Activated naive CD4-positive, alpha-beta T cell treated with anti-CD3 and anti-CD28 coated beads, Interleukin-2, amount 10 ng/mL, durations not matched to agents 7 days and 5 days (primary cell): ENCODE measurements at regions not wholly inside any gene's neighbourhood (a gene's known extent, or its start where the extent isn't known, plus 50 kb on each side); places are given as distances from the start of the nearest gene placed in this dataset.

Experiments used
- CTCF ChIA-PET: fragments of 350-600 bp; sonication (Branson Sonifier 250); formaldehyde crosslinking; loops from one replicate; lab custom pipeline; 2021; ENCODE audit warnings: antibody characterized with exemption; lab: Charles Lee
- DNase-seq: peaks from one replicate; pipeline ENCODE4 v3.0.0-alpha.2; 2020
- H3K27ac Mint-ChIP-seq: one replicate; pipeline ENCODE4 v1.8.0; 2021; ENCODE audit warnings: mild to moderate bottlenecking, moderate library complexity, mixed read lengths
- H3K27me3 Mint-ChIP-seq: one replicate; pipeline ENCODE4 v1.8.0; 2021; ENCODE audit warnings: mild to moderate bottlenecking, mixed read lengths
- H3K36me3 Mint-ChIP-seq: one replicate; pipeline ENCODE4 v1.8.0; 2021; ENCODE audit warnings: mixed read lengths
- H3K4me1 Mint-ChIP-seq: one replicate; pipeline ENCODE4 v1.8.0; 2021; ENCODE audit warnings: mixed read lengths
- H3K4me3 Mint-ChIP-seq: one replicate; pipeline ENCODE4 v1.8.0; 2021; ENCODE audit warnings: mild to moderate bottlenecking, moderate library complexity, mixed read lengths
- H3K9me3 Mint-ChIP-seq: one replicate; pipeline ENCODE4 v1.8.0; 2021; ENCODE audit warnings: mixed read lengths

GRCh38 chr5:29378104-29378503, 1815.4 kb upstream of the CDH6 start:
- H3K27me3 Mint-ChIP-seq, result no peaks in the 10 kb centered on the region
- H3K36me3 Mint-ChIP-seq, result no peaks in the 10 kb centered on the region
- no peak overlapping the region for H3K27ac Mint-ChIP-seq
- DNase-seq, result no peak
- CTCF ChIA-PET, result no interaction called here
- H3K4me3 Mint-ChIP-seq, result no peak overlapping the region
- no peaks in the 10 kb centered on the region for H3K4me1 Mint-ChIP-seq
- peaks cover 15% of the 10 kb centered on the region for H3K9me3 Mint-ChIP-seq

GRCh38 chr5:29370248-29370647, 1823.2 kb upstream of the CDH6 start:
- Mint-ChIP-seq H3K27ac (no peak overlapping the region), H3K36me3 (no peaks in the 10 kb centered on the region), H3K4me1 (no peaks in the 10 kb centered on the region), H3K27me3 (no peaks in the 10 kb centered on the region), H3K4me3 (no peak overlapping the region), H3K9me3 (peaks cover 15% of the 10 kb centered on the region)
- CTCF ChIA-PET, result no interaction called here
- no peak for DNase-seq

GRCh38 chr5:29367176-29367833, 1826.2 kb upstream of the CDH6 start:
- Mint-ChIP-seq H3K27ac (no peak overlapping the region), H3K27me3 (no peaks in the 10 kb centered on the region), H3K9me3 (peaks cover 21% of the 10 kb centered on the region), H3K4me1 (no peaks in the 10 kb centered on the region), H3K4me3 (no peak overlapping the region), H3K36me3 (no peaks in the 10 kb centered on the region)
- no peak for DNase-seq
- CTCF ChIA-PET, result no interaction called here

GRCh38 chr5:29351170-29351569, 1842.3 kb upstream of the CDH6 start:
- no peak overlapping the region for H3K27ac Mint-ChIP-seq
- DNase-seq, result no peak
- H3K27me3 Mint-ChIP-seq, result no peaks in the 10 kb centered on the region
- H3K4me1 Mint-ChIP-seq, result no peaks in the 10 kb centered on the region
- CTCF ChIA-PET, result no interaction called here
- H3K36me3 Mint-ChIP-seq, result no peaks in the 10 kb centered on the region
- H3K4me3 Mint-ChIP-seq, result no peak overlapping the region
- H3K9me3 Mint-ChIP-seq, result peaks cover 10% of the 10 kb centered on the region

- Mint-ChIP-seq H3K4me1 (no peaks in the 10 kb centered on the region), H3K4me3 (no peak overlapping the region), H3K27ac (no peak overlapping the region), H3K36me3 (no peaks in the 10 kb centered on the region), H3K27me3 (no peaks in the 10 kb centered on the region), H3K9me3 (peaks cover 19% of the 10 kb centered on the region)
- no peak for DNase-seq
- CTCF ChIA-PET, result no interaction called here
Measured at GRCh38 chr5:29337030-29337429, 1856.5 kb upstream of the CDH6 start.

- peaks cover 13% of the 10 kb centered on the region for H3K9me3 Mint-ChIP-seq
- H3K36me3 Mint-ChIP-seq, result no peaks in the 10 kb centered on the region
- CTCF ChIA-PET, result no interaction called here
- no peaks in the 10 kb centered on the region for H3K4me1 Mint-ChIP-seq
- H3K27me3 Mint-ChIP-seq, result no peaks in the 10 kb centered on the region
- H3K4me3 Mint-ChIP-seq, result no peak overlapping the region
- no peak for DNase-seq
- H3K27ac Mint-ChIP-seq, result no peak overlapping the region
Measured at GRCh38 chr5:29321591-29321990, 1871.9 kb upstream of the CDH6 start.

GRCh38 chr5:29309359-29309758, 1884.1 kb upstream of the CDH6 start:
- Mint-ChIP-seq H3K4me1 (no peaks in the 10 kb centered on the region), H3K9me3 (peaks cover 7% of the 10 kb centered on the region), H3K27me3 (no peaks in the 10 kb centered on the region), H3K36me3 (no peaks in the 10 kb centered on the region), H3K4me3 (no peak overlapping the region), H3K27ac (no peak overlapping the region)
- DNase-seq, result no peak
- CTCF ChIA-PET, result no interaction called here

GRCh38 chr5:29307478-29307877, 1886.0 kb upstream of the CDH6 start:
- no peaks in the 10 kb centered on the region for H3K36me3 Mint-ChIP-seq
- H3K4me3 Mint-ChIP-seq, result no peak overlapping the region
- no peak overlapping the region for H3K27ac Mint-ChIP-seq
- H3K27me3 Mint-ChIP-seq, result no peaks in the 10 kb centered on the region
- no peaks in the 10 kb centered on the region for H3K4me1 Mint-ChIP-seq
- CTCF ChIA-PET, result no interaction called here
- peaks cover 7% of the 10 kb centered on the region for H3K9me3 Mint-ChIP-seq
- no peak for DNase-seq

GRCh38 chr5:29304545-29304944, 1888.9 kb upstream of the CDH6 start:
- no peak for DNase-seq
- CTCF ChIA-PET, result no interaction called here
- Mint-ChIP-seq H3K9me3 (peaks cover 9% of the 10 kb centered on the region), H3K4me3 (no peak overlapping the region), H3K27me3 (no peaks in the 10 kb centered on the region), H3K27ac (no peak overlapping the region), H3K36me3 (no peaks in the 10 kb centered on the region), H3K4me1 (no peaks in the 10 kb centered on the region)

GRCh38 chr5:29296548-29296947, 1896.9 kb upstream of the CDH6 start:
- DNase-seq, result no peak
- CTCF ChIA-PET, result no interaction called here
- Mint-ChIP-seq H3K9me3 (peaks cover 19% of the 10 kb centered on the region), H3K27me3 (no peaks in the 10 kb centered on the region), H3K36me3 (no peaks in the 10 kb centered on the region), H3K4me3 (no peak overlapping the region), H3K27ac (no peak overlapping the region), H3K4me1 (no peaks in the 10 kb centered on the region)

GRCh38 chr5:29277642-29278041, 1915.8 kb upstream of the CDH6 start:
- Mint-ChIP-seq H3K4me3 (no peak overlapping the region), H3K27ac (no peak overlapping the region), H3K4me1 (no peaks in the 10 kb centered on the region), H3K36me3 (no peaks in the 10 kb centered on the region), H3K27me3 (no peaks in the 10 kb centered on the region), H3K9me3 (peaks cover 12% of the 10 kb centered on the region)
- no peak for DNase-seq
- CTCF ChIA-PET, result no interaction called here

- no peaks in the 10 kb centered on the region for H3K36me3 Mint-ChIP-seq
Measured at GRCh38 chr5:29276371-29276770, 1917.1 kb upstream of the CDH6 start.

GRCh38 chr5:29263915-29264351, 1929.6 kb upstream of the CDH6 start:
- Mint-ChIP-seq H3K27ac (no peak overlapping the region), H3K4me1 (no peaks in the 10 kb centered on the region), H3K27me3 (no peaks in the 10 kb centered on the region), H3K4me3 (no peak overlapping the region), H3K9me3 (peaks cover 8% of the 10 kb centered on the region), H3K36me3 (no peaks in the 10 kb centered on the region)
- CTCF ChIA-PET, result no interaction called here
- no peak for DNase-seq

More at GRCh38 chr5:29276371-29276770, 1917.1 kb upstream of the CDH6 start:
- DNase-seq, result no peak
- Mint-ChIP-seq H3K4me1 (no peaks in the 10 kb centered on the region), H3K9me3 (peaks cover 17% of the 10 kb centered on the region), H3K27me3 (no peaks in the 10 kb centered on the region), H3K27ac (no peak overlapping the region), H3K4me3 (no peak overlapping the region)
- CTCF ChIA-PET, result no interaction called here

GRCh38 chr5:29262339-29263123, 1931.0 kb upstream of the CDH6 start:
- Mint-ChIP-seq H3K36me3 (no peaks in the 10 kb centered on the region), H3K4me1 (no peaks in the 10 kb centered on the region), H3K27ac (no peak overlapping the region), H3K27me3 (no peaks in the 10 kb centered on the region), H3K4me3 (no peak overlapping the region), H3K9me3 (peaks cover 11% of the 10 kb centered on the region)
- CTCF ChIA-PET, result no interaction called here
- DNase-seq, result no peak

- H3K4me3 Mint-ChIP-seq, result no peak overlapping the region
- H3K9me3 Mint-ChIP-seq, result peaks cover 9% of the 10 kb centered on the region
- H3K36me3 Mint-ChIP-seq, result no peaks in the 10 kb centered on the region
- H3K27me3 Mint-ChIP-seq, result no peaks in the 10 kb centered on the region
- CTCF ChIA-PET, result no interaction called here
- no peak overlapping the region for H3K27ac Mint-ChIP-seq
- no peaks in the 10 kb centered on the region for H3K4me1 Mint-ChIP-seq
- no peak for DNase-seq
Measured at GRCh38 chr5:29261213-29261612, 1932.3 kb upstream of the CDH6 start.
